WERI-Rb-1 (cell line): ENCODE measurements at regions not wholly inside any gene's neighbourhood (a gene's known extent, or its start where the extent isn't known, plus 50 kb on each side); places are given as distances from the start of the nearest gene placed in this dataset.

Experiments
- DNase-seq: peaks from one replicate; pipeline ENCODE4 v3.0.0-alpha.2; 2020
- H3K27ac ChIP-seq: fragments of 250-450 bp; sonication (Bioruptor Pico); 2 replicates; pipeline ENCODE4 v1.5.1; 2020; ENCODE audit warnings: mild to moderate bottlenecking, moderate library complexity
- H3K27me3 ChIP-seq: fragments of 250-450 bp; sonication (Bioruptor Pico); 2 replicates; pipeline ENCODE4 v1.5.1; 2021; ENCODE audit warnings: mild to moderate bottlenecking, low read depth, moderate library complexity; ENCODE audit not compliant: insufficient read depth, severe bottlenecking
- H3K36me3 ChIP-seq: fragments of 250-450 bp; sonication (Bioruptor Pico); 2 replicates; pipeline ENCODE4 v1.5.1; 2020; ENCODE audit warnings: mild to moderate bottlenecking, moderate library complexity
- H3K4me3 ChIP-seq: 2 replicates; pipeline ENCODE4 v1.5.1; 2011; ENCODE audit warnings: low read depth, mild to moderate bottlenecking, control low read depth, low read length
- H3K9me3 ChIP-seq: fragments of 250-450 bp; sonication (Bioruptor Pico); 2 replicates; pipeline ENCODE4 v1.5.1; 2021; ENCODE audit warnings: mild to moderate bottlenecking, moderate library complexity; ENCODE audit not compliant: severe bottlenecking
- TF ChIP-seq, protein P1 (sequence below): IDR thresholded peaks from 2 replicates; pipeline ENCODE4 v1.5.1; 2011; ENCODE audit warnings: low read depth, mild to moderate bottlenecking, control low read depth, inconsistent platforms, low read length

DNA sequence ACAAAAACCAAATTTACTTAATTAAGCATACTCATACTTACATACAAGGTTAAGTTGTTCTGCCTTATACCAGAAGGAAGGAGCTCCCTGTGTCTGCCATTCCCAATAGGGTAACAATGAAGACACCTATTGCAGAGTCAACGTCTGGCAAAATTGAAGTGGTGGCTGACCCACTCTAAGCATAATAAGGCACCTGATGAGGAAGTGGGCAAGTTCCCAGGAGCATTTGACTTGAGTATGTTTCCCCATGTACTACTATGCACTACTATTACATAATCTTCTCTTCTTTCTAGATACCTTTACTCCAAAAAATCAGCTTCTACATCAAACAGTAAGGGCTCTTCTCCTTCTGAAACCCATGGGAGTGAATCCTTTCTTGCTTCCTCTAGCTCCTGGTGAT lies 591.5 kb downstream of the PPARGC1A start:
- H3K9me3 ChIP-seq, result no peaks in the 10 kb centered on the region

DNA sequence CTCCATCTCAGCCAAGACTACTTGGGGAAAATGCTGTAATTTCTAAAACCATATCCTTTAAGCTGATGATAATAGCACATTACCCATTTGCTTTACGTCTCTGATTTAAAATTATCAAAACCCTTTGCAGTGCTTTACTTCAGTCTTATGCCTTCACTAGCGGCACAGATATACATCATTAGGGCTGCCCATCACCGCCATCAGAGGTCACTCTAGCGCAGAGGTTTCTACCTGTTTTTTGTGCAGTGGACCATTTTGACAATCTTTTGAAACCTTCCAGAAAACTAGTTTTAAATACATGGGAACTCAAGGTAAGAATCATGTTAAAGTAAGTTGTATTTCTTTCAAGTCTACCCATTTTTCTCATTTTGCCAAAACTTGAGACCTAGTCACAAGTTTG lies 592.5 kb downstream of the PPARGC1A start:
- peak; percentile 7 for DNase-seq
- H3K4me3 ChIP-seq, result no peak overlapping the region
- H3K27me3 ChIP-seq, result no peaks in the 10 kb centered on the region
- H3K27ac ChIP-seq, result no peak overlapping the region
- H3K9me3 ChIP-seq, result no peaks in the 10 kb centered on the region
- TF ChIP-seq, protein P1, sequence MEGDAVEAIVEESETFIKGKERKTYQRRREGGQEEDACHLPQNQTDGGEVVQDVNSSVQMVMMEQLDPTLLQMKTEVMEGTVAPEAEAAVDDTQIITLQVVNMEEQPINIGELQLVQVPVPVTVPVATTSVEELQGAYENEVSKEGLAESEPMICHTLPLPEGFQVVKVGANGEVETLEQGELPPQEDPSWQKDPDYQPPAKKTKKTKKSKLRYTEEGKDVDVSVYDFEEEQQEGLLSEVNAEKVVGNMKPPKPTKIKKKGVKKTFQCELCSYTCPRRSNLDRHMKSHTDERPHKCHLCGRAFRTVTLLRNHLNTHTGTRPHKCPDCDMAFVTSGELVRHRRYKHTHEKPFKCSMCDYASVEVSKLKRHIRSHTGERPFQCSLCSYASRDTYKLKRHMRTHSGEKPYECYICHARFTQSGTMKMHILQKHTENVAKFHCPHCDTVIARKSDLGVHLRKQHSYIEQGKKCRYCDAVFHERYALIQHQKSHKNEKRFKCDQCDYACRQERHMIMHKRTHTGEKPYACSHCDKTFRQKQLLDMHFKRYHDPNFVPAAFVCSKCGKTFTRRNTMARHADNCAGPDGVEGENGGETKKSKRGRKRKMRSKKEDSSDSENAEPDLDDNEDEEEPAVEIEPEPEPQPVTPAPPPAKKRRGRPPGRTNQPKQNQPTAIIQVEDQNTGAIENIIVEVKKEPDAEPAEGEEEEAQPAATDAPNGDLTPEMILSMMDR, result no peak
- H3K36me3 ChIP-seq, result no peaks in the 10 kb centered on the region

More for the DNA sequence above, 591.5 kb downstream of the PPARGC1A start:
- H3K27me3 ChIP-seq, result no peaks in the 10 kb centered on the region
- no peak overlapping the region for H3K27ac ChIP-seq
- H3K4me3 ChIP-seq, result no peak overlapping the region
- no peak for DNase-seq
- TF ChIP-seq, protein P1, result no peak
- no peaks in the 10 kb centered on the region for H3K36me3 ChIP-seq

DNA sequence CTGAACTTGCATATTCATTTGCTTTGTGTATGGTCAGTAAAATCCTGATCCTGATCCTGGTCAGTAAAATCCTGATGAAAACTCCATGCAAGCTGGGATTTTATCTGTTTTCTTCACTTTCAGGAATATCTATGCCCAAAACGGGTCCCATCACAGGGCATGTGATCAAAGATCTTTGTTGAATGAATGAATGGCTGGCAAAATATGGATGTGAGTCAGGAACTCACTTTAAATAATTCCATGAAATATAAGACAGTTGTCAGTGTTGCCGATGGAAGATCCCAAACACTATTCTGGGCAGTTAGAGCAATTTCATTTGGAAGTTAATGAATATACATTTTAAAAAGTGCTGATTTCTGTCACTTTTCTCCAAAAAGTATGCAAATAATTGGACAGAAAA lies 598.4 kb downstream of the GBA3 start:
- TF ChIP-seq, protein P1, result no peak
- no peak for DNase-seq
- Histone ChIP-seq H3K9me3 (no peaks in the 10 kb centered on the region), H3K36me3 (no peaks in the 10 kb centered on the region), H3K27me3 (no peaks in the 10 kb centered on the region), H3K4me3 (no peak overlapping the region), H3K27ac (no peak overlapping the region)

DNA sequence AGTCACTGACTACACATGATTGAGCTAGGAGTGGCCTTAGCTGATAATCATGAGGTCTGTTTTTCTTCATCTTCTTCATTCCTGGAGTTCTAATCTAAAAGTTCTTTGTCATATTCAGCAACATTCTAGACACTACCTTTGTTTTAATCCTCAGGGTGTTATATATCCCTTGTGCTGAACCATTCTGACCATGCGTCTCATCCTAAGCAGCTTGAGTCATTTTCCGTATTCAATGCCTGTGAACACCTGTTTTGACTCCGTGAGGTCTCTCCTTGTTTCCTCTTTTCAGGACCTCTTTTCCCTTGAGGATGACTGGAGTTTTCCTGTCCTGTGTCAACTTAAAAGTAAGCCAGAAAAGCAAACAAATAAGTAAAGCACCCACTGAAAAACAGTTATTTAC lies 597.9 kb downstream of the GBA3 start:
- TF ChIP-seq, protein P1, result no peak
- H3K4me3 ChIP-seq, result no peak overlapping the region
- no peaks in the 10 kb centered on the region for H3K9me3 ChIP-seq
- no peak overlapping the region for H3K27ac ChIP-seq
- no peaks in the 10 kb centered on the region for H3K27me3 ChIP-seq
- no peaks in the 10 kb centered on the region for H3K36me3 ChIP-seq
- DNase-seq, result peak; percentile 9

DNA sequence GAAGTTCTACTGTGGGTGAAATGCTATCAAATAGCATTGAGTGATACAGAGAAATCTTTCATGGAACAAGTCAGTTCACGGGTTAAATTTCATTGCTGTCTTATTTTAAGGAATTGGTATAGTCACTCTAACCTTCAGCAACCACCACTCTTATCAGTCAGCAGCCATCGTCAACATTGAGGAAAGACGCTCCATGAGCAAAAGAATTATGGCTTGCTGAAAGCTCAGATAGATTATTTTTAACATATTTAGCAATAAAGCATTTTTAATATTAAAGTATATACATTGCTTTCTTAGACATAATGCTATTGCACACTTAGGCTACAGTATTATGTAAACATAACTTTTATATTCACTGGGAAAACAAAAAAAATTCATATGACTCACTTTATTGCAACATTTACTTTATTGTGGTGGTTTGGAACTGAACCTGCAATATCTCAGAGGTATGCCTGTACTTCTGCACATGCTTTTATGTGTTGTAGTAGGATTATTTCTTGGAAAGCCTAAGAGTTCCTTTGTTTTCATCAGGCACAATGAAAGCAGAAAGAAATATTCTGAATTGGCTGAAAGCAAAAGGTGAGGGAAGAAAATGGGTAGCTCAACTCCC lies 586.7 kb downstream of the GBA3 start:
- H3K4me3 ChIP-seq, result no peak overlapping the region
- H3K27ac ChIP-seq, result no peak overlapping the region
- no peaks in the 10 kb centered on the region for H3K36me3 ChIP-seq
- no peaks in the 10 kb centered on the region for H3K27me3 ChIP-seq
- no peaks in the 10 kb centered on the region for H3K9me3 ChIP-seq
- TF ChIP-seq, protein P1, result no peak
- no peak for DNase-seq

DNA sequence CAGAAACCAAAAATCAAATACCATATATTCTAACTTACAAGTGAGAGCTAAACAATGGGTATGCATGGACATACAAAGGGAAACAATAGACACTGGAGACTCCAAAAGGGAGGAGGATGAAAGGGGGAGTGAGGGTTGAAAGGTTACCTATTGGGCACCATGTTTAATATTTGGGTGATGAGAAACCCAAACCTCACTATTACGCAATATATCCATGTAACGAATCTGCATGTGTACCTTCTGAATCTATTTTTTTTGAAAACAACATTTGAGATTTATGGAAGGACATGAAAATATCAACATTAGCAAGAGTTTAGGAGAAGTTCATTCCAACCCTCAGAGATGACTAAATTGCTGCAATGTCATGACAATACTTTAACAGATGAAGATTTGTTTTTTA lies 586.1 kb downstream of the GBA3 start:
- no peak overlapping the region for H3K27ac ChIP-seq
- DNase-seq, result no peak
- no peaks in the 10 kb centered on the region for H3K9me3 ChIP-seq
- H3K36me3 ChIP-seq, result no peaks in the 10 kb centered on the region
- TF ChIP-seq, protein P1, result no peak
- no peak overlapping the region for H3K4me3 ChIP-seq
- H3K27me3 ChIP-seq, result no peaks in the 10 kb centered on the region
